IPS-NIHi11 (cell line): ENCODE measurements at regions not wholly inside any gene's neighbourhood (a gene's known extent, or its start where the extent isn't known, plus 50 kb on each side); places are given as distances from the start of the nearest gene placed in this dataset.
"Not testable (repeated sequence)": the region's sequence is repeated elsewhere in the genome, so short reads cannot be mapped to it uniquely, and the experiment has no call there.

Experiments used
- DNase-seq: peaks from one replicate; pipeline ENCODE4 v3.0.0; 2012; ENCODE audit warnings: mixed read lengths, low spot score

GRCh38 chr20:22070610-22071058 is 365.2 kb downstream of the PAX1 start:
- no peak for DNase-seq

DNA sequence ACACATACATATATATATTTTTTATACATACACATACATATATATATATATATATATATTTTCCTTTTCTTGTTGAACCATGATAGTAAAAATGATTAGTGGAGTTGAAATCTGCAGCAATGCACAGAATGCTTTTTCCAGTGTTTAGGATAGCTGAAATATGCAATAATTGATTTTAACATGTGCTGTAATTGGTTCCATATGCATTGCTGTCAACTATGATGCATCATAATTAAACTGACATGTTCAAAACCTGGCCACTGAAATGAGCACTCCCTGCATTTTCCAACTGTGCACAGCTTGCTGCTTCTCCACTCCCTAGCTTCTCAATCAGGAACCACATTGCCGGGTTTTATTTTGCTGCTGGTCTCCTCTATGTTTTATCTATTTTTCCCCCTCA is 358.3 kb downstream of the PAX1 start:
- no peak for DNase-seq

GRCh38 chr20:22062874-22063273 is 357.4 kb downstream of the PAX1 start:
- no peak for DNase-seq

DNA sequence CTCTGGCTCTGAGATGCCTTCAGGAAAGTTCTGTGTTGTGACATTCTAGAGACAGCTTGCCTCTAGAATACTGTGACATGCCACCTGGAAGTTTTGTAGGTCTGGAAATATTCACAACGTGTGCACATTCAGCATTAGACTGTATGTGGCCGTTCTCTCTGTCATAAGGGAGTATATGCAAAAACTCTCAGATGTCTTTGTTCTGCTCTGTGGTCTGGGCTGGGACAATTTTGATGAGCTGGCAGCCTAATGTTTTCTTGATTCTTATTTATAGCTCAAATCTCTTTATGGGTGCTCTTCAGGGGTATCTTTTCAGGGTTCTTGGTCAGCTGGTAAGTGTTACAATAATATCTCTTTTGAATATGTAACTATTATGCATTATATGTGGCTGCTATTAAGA is 355.1 kb downstream of the PAX1 start:
- DNase-seq, result no peak

DNA sequence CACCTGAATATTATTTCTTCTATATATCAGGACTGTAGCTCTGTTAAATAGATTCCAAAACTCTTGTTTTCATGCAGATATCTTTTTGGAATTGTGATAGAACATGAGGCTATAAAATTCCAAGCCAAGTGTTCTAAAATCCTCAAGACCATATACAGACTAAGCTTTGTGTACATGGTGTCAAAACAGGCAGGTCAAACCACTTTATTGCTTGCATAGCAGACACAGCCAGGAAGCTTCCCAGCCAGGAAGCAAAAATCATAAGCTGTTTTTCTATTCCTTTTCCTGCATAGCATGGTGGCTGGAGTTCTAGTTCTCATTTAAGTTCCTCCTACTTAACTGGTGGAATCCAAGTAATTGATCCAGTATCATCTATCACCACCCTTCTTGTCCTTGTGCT is 353.3 kb downstream of the PAX1 start:
- DNase-seq, result no peak

DNA sequence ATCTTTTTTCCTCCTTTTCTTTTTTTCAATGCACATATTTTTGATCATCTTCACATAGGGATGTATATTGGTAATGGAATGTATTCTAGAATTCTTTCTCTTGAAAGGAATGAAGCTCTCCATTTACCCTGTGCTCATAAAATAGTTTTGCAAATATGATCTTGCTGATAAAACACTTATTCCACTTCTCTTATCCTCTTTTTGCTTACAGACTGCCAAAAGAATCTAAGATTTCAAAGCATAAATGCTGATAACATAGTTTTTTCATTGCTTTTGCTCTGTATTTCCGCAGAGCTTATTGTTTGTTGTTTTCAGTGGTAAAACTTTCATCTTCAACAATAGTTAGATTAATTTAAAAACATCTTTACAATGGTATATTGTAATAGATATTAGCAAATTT is 350.5 kb downstream of the PAX1 start:
- no peak for DNase-seq

DNA sequence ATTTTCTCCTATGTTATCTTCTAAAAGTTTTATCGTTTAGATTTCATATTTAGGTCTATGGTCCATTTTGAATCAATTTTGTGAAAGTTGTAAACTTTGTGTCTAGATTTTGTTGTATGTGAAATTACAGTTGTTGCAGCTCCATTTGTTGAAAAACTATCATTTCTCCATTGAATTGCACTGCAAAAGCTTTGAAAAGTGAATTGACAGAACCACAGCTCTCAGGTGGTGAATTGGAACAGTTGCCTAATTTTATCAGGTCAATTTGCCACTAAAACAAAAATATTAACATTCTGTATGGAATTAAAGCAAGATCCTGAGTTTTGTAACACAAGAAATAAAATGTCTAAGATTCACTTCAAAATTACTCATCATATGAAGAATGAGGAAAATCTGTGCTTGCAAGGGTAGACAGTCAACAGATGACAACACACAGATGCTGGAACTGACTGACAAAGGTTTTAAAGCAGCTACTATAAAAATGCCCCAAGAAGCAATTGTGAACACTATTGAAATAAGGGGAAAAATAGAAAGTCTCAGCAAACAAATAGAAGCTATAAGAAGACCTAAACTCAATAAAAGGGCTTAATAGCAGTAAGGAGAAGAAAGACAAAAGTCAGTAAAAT is 346.7 kb downstream of the PAX1 start:
- no peak for DNase-seq

- DNase-seq, result not testable (repeated sequence)
Measured at GRCh38 chr20:22045956-22046507, 340.6 kb downstream of the PAX1 start.

GRCh38 chr20:22027423-22027822 is 322.0 kb downstream of the PAX1 start:
- no peak for DNase-seq

DNA sequence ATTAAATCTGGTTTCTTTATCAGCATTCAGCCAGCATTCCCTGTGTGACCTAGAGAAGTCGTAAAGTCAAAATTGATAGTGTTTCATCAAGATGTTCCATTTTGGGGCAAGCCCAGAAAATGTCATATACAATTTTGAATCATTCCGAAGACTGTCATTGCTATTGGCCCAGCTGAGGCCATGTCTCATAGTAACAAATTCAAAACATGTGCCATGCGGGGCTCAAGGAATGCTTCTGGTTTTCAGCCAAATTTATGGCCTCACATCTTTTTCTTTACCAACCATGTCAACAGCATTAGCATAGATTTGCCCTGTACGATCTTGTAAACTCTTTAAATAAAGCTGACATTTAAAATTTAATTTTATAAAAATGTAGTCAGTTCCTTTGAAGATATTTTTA is 314.7 kb downstream of the PAX1 start:
- DNase-seq, result no peak

GRCh38 chr20:22008456-22008855 is 303.0 kb downstream of the PAX1 start:
- no peak for DNase-seq

DNA sequence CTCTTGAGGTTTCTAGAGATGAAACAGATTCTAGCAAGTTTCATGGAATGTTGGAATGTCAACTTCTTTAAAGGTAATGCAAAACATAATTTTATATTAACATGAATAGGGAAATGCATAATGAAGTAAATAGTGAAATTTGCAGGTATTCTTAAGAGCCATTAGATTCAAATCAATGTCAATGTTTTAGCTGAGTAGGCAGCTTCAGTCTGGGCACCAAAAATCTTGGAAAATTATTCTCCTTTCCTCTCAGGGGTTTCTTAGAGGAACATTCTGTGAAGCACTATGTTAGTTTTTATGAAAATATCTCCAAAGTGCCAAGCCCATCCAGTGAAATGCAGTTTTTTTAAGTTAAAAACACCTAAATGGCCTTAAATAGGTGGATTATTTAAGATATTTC is 300.8 kb downstream of the PAX1 start:
- no peak for DNase-seq

DNA sequence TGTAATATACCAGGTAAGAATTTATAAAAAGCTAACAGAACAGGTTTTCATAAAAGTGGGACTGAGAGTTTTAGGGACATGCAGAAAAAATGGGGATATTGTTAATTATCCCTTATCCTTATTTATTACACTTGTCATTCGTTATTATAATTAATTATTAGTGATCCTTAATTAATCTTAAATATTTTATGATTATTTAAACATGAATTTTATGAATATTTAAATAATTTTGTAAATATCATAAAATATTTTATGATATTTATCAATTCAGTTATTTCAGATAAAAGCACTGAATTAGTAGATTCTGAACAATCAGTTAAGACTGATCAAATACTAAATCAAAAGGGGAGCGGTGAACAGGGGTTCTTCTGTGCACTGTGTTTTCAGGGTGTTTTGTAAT is 300.1 kb downstream of the PAX1 start:
- DNase-seq, result no peak

- no peak for DNase-seq
Measured at GRCh38 chr20:22004946-22005345, 299.5 kb downstream of the PAX1 start.

DNA sequence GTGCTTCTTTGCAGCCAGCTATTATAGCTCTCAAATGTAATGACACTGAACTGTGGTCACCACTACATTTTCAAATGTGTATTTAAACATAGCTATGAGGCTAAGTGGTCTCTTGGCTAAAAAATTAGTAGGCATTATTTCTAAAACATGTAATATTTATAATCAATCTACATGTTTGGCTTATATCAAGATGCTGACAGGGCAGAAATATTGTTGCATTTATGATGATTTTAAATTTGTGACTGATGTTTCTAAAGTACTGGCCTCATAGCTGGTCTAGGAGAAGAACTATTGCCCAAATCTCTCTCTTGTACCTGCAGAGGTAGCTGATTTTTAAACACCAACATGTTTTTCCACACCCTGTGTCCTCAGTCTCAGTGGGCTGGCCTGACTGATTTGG is 298.2 kb downstream of the PAX1 start:
- DNase-seq, result no peak

DNA sequence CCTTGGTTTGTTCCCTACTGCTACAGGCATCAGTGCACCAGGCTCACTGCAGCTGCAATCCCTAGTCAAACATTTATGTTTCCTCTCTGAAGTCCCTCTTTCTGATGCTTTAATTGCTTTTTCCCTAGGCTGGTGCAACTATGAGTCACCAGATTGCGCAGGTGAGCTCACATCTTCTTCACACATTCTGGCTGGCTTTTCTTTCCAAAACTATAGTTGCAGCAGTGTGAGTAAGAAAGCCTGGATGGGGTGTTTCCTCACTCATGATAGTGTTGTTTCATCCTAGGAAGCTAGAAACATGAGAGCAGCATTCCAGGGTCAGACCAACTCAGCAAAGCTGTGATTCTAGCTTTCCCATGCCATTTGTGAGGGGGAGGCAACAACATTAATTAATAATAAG is 296.4 kb downstream of the PAX1 start:
- DNase-seq, result no peak

DNA sequence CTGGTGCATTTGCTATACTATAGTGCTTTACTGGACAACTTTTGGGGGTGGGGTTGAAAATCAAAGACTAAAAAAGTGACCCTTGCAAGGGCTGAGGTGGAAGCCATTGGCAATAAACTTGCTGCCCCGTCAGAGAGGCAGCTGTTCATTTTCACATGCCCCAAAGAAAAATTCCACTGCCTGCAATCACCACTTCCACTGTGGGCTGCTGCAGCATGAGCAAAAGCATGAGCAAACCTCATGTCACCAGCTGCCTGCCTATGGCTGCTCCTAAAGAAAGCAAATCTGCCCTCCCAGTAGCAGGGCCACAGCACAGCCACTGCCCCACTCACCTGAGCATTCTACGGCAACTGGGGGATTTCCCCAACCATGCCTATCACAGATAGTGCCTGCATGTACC is 290.0 kb downstream of the PAX1 start:
- DNase-seq, result no peak

DNA sequence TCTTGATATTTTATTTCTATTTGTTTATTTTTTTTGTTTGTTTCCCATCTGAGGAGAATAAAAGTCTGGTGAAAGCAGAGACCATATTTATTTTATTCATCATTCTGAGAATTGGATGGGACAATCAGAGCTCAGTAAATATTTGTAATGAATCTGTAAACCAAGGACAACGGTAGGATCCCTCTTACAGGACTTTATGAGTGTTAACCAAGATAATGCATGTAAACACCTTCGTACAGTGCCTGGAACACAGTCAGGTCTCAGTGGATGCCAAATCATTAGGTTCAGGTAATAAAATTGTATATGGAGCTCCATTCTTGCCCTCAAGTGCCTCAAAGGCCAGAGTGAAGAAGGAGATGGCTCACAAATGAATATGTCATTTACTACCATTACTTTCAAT is 288.7 kb downstream of the PAX1 start:
- DNase-seq, result no peak

GRCh38 chr20:21982559-21982958 is 277.1 kb downstream of the PAX1 start:
- no peak for DNase-seq

DNA sequence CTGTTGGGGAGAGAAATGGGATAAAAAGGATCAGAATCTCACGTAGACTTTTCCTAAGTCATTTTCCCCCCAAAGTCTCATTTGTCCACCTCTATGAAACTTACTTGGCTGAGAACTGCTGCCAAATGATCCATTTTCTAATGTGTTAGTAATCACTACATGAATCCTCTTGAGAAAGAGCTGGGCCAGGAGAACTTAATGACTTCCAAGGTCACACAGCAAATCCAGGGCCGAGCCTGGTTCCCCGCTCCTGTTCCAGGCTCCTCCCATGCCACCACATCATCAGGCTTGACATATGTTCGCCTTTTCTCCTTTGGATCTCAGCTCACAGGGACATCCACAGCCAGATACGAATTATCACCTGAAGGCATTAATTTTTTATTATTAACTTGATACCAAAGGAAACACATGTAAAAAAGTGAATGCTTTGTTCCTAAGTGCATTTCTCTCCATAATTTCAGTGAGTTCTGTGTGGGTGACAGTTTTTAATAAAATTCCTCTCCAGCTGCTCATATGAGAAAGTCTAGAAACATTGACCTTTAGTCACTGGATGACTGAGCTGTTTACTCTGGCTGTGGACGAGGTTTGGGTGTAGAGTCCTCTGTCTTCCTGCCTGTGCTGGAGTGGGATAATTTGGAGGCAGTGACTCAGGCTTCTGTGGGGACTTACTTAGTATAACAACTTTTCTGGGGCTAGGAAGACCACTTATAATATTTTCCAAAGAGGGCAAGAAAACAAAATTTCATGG is 276.3 kb downstream of the PAX1 start:
- DNase-seq, result no peak

- DNase-seq, result no peak
Measured at GRCh38 chr20:21981179-21981578, 275.7 kb downstream of the PAX1 start.

DNA sequence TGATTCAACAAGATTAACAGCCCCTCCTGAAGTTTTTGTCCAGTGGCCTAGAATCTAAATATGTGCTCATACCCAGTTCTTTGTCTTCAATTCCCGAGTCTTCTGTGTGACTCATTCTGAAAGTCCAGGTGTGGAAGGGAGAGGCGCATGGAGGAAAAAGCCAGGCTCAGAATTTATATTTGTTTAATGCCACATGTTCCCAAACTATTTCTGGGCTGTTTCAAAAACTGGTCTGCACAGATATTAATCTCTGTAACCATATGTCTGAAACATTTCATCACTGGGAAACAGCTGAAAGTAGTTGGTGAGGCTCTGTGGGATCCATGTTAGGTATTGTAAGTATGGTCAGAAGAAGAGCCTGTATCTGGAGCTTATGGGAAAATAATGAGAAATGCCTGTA is 266.0 kb downstream of the PAX1 start:
- no peak for DNase-seq

- no peak for DNase-seq
Measured at GRCh38 chr20:21968486-21968885, 263.0 kb downstream of the PAX1 start.

DNA sequence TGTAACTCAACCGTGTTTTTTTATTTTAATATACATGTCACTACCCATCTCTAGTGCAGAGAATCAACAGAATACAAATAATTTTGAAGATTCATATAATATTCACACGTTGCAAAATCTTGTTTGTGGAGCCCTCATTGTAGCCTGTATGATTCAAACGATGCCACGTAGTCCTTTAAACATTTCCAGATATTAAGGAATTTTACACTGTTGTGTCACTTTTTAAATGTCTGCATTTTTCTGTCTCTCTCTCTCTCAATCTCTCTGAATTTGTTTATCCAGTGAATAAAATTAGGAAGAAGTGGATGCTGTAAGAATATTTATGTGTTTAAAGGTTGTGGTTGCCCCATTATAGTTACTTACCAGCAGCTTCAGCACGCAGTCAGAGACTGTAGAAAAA is 262.0 kb downstream of the PAX1 start:
- DNase-seq, result no peak
